HG03159 (cell line): ENCODE measurements at regions not wholly inside any gene's neighbourhood (a gene's known extent, or its start where the extent isn't known, plus 50 kb on each side); places are given as distances from the start of the nearest gene placed in this dataset.

Source experiments
- ATAC-seq: cut with Tn5 transposase; IDR thresholded peaks from one replicate; pipeline ENCODE4 v1.9.1; 2021; ENCODE audit warnings: mild to moderate bottlenecking, moderate library complexity; ENCODE audit not compliant: unreplicated experiment

DNA sequence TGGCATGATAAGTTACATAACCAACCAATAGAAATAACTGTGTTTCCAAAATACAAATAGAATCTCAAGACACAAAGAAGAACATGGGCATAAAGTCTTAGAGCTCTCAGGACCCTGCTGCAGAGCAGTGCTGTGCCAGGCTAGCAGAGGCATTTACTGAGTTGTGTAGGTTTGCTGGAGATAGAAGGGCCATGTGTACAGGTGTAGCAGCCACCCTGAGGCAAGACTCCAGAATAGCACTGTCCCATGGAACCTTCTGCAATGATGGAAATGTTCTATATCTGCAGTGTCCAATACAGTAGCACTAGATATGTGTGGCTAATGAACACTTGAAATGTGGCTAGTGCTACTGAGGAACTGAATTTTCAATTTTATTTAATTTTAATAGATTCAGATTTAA is 267.0 kb upstream of the UMPS start:
- ATAC-seq, result no peak

GRCh38 chr3:124467980-124468902 is 262.0 kb upstream of the UMPS start:
- no peak for ATAC-seq

- ATAC-seq, result no peak
These were observed 260.7 kb upstream of the UMPS start for GRCh38 chr3:124469555-124469954.

GRCh38 chr3:124478830-124479229 is 251.4 kb upstream of the UMPS start:
- ATAC-seq, result no peak

DNA sequence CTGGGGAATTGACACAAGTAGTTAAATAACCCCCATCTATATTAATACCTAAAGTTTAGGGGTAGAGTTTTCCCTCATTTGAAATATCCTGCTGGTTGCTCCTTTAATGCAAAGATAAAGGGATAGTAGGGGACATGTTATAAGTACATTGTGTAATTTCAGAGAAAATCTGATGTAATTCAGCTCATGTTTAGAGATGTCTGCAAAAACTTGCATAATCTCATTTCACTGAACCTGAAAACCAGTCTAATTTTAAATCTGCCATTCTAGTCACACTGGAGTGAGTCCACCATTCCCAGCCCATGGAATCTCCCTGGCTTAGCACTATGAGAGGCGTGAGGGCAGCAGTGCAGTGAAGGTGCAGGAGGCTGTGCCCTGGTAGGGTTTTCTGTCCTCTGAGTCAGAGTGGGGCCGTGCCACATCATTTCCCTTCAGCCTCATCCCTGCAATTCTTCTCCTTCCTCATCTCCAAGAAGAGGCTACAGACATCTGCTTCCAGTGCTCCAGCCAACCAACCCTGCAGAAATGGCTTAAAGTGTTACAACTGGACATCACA is 246.3 kb upstream of the UMPS start:
- ATAC-seq, result no peak

- no peak for ATAC-seq
These were observed 243.9 kb upstream of the UMPS start for GRCh38 chr3:124486324-124486723.

DNA sequence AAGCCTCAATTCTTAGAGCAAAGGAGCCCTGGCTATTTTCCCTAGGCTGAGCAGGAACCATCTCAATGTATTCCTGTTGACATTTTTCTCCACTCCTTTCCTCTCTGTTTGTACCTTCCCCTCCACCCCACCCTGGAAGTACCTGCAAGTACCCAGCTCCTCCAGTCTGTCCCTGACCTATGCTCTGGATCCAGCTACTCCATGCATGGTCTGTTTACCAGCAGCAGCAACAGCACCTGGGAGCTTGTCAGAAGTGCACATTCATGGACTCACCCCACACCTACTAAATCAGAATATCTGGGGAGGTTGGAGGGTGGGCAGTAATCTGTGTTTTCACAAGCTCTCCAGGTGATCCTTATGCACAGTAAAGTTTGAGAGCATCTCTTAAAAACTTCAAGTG is 240.7 kb upstream of the UMPS start:
- no peak for ATAC-seq

DNA sequence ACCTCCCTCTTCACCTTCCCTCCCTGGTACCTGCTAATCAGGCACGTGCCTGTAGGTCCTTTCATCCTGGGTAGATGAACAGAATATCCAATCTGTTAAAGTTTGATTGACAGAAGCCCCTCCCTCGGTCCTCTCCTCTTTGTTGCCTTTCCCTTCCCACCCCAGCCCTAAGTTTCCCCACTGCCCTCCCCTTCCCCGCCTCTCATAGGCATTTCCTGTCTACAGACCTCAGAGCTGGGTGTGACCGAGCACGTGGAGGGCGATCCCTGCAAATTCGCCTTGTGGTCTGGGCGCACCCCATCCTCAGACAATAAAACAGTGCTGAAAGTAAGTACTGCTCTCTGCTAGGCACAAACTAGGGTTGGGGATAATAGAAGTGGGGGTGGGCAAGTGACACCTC is 239.2 kb upstream of the UMPS start:
- no peak for ATAC-seq

- no peak for ATAC-seq
These were observed 238.4 kb upstream of the UMPS start for GRCh38 chr3:124491875-124492274.

DNA sequence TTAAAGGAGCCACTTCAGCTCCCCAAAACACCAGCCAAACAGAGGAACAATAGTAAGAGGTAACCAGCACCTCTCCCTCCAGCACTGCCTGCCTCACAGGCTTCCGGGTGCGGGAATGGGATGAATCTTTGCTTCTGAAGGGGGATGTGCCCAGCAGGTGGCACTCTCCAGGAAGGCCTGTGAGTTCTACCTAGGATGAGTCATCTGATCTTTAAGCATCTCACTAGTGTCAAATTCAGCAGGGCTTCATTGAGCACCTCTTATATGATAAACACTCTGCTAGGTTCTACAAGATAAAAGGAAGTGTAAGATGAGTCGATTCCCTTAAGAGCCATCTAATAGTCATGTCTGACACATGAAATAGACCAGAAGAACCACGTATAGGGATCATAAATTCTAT is 237.4 kb upstream of the UMPS start:
- no peak for ATAC-seq

GRCh38 chr3:124496061-124496460 is 234.2 kb upstream of the UMPS start:
- ATAC-seq, result no peak

DNA sequence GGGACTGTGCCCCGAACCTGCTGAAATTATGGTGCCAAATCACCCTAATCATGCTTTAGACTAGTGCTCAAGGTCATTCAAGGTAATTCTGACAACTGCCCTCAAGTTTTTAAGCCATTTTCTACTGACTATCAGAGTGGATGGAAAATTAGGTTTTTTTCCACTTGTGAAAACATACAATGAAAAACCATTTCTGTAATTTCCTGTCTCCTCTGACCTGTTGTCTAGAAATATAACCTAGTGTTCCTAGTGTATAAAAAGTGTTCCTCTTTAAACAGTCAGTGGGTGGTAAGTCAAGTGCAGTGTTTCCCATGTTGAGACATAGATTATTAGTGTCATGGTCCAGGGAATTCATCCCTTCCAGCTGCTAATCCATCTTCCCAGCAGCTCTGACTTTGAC is 232.8 kb upstream of the UMPS start:
- no peak for ATAC-seq

- no peak for ATAC-seq
These were observed 231.4 kb upstream of the UMPS start for GRCh38 chr3:124498891-124499290.

- ATAC-seq, result no peak
These were observed 225.8 kb upstream of the UMPS start for GRCh38 chr3:124504332-124505059.

- ATAC-seq, result no peak
These were observed 220.4 kb upstream of the UMPS start for GRCh38 chr3:124509884-124510283.

GRCh38 chr3:124510290-124510689 is 220.0 kb upstream of the UMPS start:
- ATAC-seq, result no peak

- no peak for ATAC-seq
These were observed 217.2 kb upstream of the UMPS start for GRCh38 chr3:124512881-124513609.

GRCh38 chr3:124513610-124513997 is 216.6 kb upstream of the UMPS start:
- no peak for ATAC-seq

DNA sequence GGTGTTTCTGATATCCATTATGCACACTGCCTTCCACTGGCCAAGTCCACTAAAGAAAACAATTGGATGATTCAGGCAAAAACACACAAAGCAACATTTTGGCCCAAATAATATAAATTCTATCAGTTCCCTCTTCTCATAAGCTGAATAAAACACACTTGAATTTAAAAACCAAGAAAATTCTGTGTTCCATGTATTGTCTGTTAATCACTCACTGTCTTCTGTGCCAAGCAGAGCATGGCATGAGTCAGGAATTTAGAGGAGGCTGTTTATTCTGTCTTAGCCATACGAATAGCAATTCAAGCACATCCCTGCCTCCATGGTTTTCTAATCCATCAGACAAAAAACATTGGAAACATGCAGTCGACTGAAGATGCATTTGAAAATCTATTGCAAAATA is 215.6 kb upstream of the UMPS start:
- no peak for ATAC-seq

GRCh38 chr3:124516333-124516732 is 213.9 kb upstream of the UMPS start:
- ATAC-seq, result no peak

DNA sequence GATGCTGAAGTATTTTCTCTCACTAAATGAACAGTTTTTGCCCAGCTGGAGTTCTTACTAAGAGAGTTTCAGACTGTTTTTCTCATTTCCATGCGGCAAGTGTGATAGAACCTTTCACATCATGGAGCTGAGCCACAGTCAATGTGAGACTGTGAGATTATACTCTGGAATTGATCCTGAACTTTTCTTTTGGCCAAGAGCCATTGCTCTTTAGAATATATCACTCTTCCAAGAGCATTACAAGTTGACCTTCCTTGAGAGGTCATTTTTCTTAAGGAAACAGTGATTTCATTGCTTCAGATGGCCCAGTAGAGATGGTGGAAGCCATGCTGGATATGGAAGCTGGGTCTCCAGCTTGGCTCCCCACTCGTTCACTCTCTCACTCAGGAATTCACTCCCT is 212.9 kb upstream of the UMPS start:
- ATAC-seq, result no peak
